NCI-H460 (cell line): ENCODE measurements at regions not wholly inside any gene's neighbourhood (a gene's known extent, or its start where the extent isn't known, plus 50 kb on each side); places are given as distances from the start of the nearest gene placed in this dataset.

ENCODE experiments used
- DNase-seq: peaks from one replicate; pipeline ENCODE4 v3.0.0-alpha.2; 2016; ENCODE audit warnings: low read depth; ENCODE audit errors: extremely low read depth

DNA sequence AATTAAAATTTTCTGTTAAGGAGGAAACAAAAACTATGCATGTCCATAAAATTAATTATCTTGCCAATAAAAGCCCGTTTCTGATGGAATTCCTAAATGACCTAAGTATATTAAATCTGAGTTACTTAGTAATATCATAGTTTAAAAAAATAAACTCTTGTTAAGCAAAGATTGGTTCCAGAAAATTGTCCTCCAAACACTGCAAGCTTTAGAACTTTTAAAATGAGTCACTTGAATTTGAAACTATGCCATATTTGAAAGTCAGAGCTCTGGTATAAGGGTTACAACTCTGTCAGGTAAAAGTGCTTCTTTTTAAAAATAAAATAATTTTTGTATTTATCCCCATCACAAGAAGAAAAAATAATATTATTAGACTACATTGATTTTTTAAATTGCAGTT, 409.5 kb downstream of the PLPP3 start:
- DNase-seq = no peak

DNA sequence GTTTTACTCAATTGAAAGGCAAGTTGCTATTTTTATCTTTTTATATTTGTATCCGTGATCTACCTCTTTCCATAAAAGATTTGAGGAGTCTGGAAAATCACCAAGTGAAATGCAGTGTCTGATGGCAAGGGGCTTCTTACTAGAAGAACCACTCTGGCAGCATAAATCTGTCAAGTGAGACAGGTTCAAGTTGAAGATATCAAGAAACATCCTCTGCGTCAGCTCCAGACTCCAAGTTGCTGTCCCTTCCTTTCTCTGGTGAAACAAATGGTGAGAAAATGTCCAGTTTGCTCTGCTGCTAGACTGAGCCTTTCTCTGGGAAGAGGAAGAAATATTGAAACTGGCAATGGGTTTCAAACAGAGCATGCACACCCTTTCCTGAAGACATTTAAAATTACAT, 411.2 kb downstream of the PLPP3 start:
- no peak for DNase-seq

DNA sequence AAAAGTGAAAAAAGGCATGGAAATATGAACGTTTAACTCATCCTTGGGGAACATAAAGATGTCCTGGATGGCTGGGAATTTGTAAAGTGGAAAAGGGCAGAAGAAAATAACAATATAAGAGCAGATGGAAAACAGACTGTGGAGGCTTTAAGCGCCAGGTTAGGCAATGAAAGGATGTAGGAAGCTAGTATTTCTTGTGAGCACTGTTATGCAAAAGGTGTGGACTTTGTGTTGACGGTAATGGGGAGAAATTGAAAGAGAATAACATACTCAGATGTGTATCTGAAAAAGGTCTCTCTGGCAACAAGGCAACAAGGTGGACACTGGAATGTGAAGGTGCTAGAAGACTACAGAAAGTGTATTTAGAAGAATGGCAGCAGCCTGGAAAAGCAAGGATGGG, 411.8 kb downstream of the PLPP3 start:
- no peak for DNase-seq

DNA sequence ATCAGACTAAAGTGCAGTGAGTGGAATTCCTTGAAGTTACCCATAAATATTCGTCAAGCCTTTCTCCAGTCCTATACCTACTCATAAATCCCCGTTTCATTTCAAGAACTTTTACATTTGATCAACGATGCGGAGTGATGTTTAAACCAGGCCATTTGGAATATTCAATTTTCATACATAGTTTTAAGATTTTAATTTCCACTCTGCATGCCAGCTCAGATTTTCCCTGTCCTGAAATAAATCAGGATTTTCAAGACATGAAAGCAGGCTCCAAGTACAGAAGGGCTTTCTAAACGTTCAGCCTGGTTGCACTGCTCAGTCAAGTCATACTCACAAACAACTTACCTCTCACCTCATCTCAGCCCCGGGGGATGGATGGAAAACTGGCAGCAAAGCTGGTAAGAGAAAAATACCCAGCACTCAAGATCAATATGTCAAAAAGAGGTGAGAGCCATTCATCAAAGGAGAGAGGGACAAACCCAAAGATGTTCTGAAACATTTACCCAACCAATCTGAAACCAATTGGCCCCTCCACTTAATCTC, 418.5 kb downstream of the PLPP3 start:
- DNase-seq = no peak

DNA sequence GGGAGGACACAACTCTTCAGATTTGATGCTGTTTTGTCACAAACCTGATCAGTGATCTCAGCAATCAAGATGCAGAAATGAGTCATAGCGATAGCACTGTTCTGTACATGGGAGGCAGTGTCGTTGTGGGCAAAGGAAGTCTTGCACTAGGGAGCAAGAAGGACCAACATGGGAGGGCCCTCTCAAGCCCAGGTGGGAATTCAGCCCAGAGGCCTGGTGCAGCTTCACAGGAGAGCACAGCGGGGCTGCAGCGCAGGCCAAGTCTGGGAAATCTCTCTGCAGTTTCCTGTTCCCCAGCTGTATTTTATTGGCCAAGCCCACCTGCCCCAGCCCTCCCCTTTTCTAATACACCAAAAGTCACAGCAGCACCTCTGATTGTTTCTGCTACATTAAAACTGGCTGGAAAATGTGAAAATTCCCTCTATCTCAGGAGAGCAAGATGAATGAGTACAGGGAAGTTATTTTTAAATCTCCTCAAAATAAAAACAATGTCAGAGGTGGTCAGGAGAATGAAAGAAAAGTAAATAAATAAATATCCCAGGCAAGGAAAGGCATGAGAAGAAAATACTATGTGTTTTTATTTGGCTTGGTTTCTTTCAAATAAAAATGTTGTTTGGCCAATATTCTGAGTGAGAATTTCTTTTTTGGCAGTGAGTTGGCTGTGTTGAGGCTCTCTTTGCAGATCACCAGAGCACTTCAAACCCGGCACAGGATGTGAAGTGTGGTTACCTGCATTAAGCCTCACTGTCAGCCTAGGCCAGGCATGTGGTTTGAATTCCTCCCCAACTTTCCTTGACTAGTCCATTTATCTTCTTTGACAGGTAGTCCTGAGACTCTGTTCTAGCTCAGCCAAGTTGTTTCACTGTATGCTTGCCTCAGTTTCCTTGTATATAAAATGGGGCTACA, 422.1 kb downstream of the PLPP3 start:
- DNase-seq = no peak

DNA sequence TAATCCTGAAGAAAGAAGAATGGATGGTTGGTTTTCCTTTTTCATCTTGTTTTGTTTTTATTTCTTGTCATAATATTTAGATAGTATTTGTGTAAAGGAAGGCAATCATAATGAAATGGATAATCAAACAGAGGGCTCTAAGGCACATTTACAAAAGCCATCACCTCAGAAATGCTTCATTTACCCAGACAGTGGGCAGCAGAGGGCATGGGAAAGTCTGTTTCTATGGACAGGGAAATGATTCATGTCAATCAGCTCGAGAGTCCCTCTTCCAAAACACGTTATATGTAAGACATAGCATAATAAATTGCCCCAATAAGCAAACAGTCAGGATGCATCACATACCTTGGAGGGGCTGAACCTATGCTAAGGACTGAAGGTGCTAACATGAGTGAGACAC, 426.1 kb downstream of the PLPP3 start:
- DNase-seq = no peak

DNA sequence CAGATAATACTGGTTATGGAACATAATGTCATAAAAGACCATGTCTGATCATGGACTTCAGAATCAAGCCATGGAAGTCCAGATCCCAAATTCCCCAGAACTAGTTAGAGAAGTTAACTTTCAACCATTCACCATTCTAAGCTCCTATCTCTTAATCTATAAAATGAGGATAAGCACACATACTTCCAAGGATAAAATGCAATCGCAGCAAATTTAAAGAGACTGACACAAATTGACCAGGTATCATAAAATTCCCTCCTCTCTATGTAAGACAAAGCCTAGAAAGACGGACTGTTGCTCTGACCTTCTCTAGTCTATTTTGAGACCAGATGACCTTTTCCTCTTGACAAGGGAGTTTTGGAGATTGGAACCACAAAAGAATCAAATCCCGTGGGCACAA, 426.7 kb downstream of the PLPP3 start:
- DNase-seq = no peak

DNA sequence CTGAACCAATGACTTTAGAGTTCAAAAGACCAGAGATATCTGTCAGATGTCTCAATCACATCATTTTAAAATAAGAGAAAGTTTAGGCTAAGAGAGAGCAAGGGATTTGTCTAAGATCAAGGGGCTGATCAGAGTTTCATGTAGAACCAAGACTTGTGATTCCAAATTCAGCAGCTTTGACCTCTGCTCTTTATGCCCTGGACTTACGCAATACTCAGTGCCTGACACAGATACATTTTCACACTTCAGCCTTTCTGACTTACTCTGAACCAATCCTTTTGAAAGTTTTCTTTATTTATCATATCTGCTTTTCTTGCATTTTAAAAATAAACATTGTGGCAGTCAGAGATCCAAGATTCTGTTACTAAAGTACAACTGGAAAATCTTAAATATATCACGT, 428.0 kb downstream of the PLPP3 start:
- no peak for DNase-seq

DNA sequence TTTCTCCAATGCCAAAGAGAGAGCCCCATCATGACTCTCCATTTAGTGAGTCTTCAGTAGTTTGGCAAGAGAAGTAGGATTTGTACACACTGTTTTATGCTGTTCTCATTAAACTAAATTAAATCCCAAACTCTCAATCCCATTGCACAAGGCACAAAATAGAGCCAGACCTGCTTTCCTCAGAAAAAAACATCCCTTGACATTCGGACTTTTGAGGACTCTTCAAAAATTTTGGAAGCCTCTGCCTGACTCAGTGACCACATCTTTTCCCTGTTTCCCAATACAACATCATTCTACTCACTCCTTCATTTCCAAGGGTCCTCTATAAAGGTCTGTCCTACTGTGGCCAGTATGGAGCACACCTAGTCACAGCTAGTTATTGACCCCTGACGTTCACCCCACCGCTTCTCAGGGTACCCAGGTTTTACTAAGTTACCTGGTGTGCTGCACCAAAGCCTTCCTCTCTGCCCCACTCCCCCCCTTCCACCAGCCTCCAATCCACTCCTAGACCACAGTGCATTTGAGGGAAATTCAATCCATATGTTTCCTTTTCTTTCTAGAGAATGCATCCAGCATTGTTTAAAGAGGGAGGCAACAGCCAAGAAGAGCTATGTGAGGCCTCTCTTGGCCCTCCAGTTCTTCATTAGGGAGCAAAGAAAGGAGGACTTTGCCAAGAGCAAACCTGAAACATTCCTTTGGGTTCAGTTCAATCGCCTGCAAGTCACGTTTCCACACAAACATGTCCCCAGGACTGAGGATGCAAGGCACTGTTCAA, 428.7 kb downstream of the PLPP3 start:
- no peak for DNase-seq

DNA sequence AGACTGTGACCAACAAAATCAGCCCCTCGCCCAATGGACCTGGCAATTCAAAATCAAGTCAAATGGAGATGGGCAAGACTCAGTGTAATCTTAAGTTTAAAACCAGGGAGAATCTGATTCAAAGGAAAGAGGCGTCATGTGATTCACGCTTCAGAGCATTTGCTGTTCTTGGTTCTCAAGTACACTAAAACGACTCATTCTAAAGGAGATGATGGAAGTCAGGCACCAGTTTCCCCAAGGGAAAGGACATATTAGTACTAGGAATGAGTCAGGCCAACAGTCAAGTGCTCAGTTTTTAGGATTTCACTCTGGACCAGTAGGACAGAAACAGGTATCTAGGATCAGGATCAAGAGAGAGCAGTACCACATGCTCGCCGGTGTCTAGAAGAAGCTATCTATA, 429.6 kb downstream of the PLPP3 start:
- no peak for DNase-seq

DNA sequence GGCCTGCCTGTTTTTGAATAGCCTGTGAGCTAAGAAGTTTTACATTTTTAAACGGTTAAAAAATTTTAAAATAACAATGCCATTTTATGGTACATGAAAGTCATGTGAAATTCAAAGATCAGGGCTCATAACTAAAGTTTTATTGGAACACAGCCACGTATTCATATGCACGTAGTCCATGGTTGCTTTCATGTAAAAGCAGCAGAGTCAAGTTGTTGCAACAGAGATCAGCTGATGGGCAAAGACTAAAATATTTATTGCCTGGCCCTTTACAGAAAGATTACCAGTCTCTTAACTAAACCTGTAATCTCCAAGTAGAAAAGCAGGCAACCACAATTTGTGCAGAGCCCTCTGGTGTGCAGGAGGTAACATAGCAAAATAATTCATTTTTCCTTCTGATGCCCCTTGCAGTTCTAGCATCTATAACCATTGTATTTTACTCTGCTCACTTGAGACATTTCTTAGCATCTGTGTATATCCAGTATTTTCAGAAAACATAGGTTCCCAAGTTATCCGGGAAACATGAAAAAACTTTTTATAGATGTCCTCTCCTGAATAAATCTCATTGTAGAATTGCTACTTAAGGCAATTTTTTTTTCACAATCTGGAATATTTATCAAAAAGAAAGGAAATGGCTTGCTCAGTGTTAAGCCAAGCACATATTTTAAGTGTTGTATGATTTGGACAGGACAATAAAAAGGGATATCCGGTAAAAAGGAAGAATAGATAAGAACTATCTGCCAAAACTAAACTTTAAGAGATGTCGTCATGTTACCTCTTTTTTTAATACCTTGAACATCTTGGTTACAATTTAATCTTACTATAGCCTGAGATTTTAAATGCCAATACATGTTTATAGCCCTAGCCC, 430.8 kb downstream of the PLPP3 start:
- no peak for DNase-seq

DNA sequence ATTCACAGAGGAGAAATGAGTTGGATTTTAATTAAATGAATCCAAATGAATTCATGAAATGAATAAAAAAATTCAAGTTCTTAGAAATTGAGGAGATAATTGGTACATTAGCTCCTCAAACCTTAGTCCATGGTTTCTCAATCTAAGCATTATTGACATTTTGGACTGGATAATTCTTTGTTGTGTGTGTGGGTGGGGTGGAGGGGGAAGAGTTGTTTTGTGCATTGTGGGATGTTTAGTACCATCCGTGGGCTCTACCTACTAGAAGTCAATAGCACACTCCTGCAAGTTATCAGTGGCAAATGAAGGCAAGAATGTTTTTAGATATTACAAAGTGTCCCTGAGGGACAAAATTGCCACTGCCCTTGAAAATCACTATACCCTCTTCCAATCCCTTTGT, 431.9 kb downstream of the PLPP3 start:
- DNase-seq = no peak

DNA sequence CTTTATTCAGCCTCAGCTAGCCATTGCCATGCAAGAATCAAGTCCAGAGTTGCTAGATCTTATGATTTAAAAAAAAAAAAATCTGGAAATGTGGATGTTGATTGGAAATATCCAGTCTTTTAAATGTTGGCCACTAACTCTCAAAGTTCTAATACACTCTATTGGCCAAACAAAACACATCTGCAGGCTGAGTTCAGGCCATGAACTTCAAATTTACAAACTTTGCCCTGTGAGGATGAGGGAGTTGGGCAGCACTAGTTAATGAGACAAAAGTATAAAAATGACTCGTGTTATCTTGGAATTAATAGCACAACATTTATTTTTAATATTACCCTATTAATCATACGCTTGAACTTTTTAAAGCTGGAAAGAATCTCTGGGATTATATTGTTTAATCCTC, 432.3 kb downstream of the PLPP3 start:
- DNase-seq = no peak

DNA sequence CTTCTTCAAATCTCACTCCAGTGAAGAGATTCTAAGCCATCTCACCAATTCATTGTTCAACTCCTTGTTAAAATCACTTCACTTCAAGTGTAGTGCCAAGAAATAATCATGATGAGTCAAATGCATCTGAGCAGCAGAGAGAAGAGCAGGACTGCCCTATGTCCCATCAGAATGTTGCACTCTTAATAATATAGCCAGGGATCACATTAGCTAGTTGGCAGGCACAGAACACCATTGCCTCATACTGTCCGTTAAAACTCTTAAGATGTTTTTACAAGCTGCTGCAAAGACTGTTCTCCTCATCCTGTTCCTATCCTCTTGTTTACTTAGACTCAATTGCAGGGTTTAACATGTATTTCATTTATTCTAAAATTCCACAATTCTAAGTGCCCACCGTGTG, 432.9 kb downstream of the PLPP3 start:
- no peak for DNase-seq

DNA sequence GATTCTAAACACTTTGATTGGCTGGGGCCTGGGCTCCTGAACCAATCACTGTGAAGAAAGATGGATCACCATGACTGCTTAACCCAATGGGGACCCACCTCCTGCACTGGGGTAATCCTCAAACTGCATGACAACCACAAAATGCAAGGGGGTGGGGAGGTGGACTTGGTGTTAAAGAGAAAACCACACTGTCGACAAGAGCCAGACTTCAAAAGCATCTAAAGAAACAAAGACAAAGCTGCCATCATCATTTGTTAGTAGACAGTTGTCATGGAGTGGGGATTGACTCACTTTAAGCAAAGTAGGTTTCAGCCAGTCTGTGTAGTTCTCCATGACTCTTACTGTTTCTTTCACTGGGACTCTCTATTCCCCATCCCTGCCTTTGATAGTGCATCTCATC, 433.8 kb downstream of the PLPP3 start:
- DNase-seq = no peak

DNA sequence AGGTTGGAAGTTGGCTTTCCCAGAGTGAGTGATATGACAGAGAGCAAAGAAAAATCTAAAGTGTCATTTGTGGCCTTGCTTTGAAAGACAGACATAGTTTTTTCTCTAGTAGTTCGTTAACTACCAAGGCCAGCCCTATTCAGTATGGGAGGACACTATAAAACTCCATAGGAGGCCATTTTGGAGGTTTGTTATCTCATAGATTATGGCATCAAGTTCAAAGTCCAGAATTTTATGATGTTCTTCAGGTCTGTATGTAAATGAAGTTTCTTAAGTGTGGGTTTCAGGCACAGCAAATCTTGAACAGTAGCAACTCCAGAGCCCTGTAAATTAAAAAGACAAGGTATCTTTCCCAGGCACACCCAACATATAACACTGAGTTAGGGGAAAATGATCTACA, 437.1 kb downstream of the PLPP3 start:
- no peak for DNase-seq

DNA sequence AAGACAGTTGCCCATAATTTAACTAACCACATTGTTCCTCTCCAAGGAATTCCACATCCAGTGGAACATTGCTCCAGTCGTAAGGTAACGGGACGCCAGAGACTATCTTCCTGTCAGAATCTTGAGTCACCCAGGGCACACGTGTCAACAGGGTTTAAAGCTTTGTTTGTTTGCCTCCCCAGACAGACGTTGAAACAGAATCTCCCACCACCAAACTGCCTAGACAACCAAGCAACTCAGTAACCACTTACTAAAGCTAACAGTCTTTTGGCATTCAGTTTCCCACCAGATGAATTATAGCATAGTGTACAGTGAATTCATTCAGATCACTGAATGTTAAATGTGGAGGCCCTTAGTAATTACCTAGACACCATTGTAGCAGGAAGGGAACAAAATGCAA, 439.5 kb downstream of the PLPP3 start:
- no peak for DNase-seq

DNA sequence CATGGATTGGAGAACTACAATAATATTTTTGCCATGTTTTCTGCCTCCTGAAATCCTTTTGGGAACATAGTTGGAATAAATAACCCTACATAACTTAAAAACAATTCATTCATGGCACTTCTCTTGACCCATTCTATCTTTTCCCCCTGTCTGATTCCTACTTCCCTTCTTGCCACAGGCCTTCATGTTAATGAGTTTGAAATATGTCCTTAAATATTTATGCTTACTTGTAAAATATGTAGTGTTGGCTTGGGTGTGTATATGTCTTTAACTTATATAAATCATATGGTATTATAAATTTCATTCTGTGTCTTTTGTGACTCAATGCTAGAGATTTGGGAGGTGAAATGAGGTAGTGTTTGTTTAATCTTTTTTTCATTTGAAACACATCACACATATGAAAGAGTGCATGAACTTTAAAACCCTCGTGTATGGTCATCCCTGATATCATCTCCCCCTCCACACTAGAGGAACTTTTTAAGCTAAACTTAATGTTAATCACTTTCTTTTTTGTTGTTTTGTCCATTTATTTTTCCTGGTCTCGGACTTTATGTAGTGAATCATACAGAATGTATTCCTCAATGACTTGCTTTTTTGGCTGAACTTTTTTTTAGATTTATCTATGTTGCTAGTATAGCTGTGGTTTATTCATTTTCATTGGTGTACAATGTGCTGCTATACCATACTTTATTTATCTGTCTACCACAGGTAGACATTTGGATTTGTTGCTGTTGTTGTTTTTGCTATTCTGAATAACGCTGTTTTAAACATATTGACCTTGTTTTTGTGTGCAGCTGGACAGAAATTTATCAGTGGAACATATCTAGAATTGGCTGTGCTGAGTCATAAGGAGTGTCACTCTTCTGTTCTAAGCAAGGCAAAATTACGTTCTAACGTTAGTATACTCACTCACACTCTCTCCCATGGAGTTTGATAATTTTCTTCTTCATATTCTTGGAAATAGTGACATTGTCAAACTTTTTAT, 441.6 kb downstream of the PLPP3 start:
- DNase-seq = no peak

DNA sequence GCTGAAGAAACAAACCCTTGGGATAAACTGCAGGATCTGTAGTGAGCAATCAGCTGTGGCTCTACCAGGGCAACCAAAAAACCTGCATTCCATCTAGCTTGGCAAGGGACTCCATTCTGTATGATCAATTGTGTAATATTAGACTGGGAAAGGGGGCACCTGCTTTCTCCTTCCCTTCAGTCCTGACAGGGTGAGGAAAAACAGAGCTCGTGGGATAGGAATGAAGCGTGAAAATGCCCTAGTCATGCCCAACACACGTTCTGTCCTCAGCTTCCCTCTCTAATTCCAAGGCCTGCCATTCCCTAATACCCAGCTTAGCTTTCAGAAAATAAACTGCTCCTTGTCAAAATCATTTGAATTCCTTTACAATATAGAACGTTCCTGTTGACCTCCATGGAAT, 442.3 kb downstream of the PLPP3 start:
- DNase-seq = no peak

DNA sequence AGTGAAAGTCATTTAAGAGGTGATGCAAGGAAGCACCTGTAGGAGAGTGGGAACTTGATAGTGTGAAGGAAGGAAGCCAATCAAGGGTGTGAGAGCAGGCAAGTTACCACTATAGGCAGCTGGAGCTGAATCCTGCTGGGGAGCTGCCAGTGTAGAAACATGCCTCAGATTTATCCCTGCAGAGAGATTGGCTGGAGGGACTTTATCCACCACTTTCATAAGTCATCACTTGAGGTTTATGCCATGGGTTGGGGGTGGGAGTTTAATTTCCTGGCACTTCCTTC, 443.6 kb downstream of the PLPP3 start:
- no peak for DNase-seq
